Stimulated activated naive CD8-positive, alpha-beta T cell treated with anti-CD3 and anti-CD28 coated beads, Interleukin-15, amount 100 ng/mL, for 72 hours (primary cell): ENCODE measurements at regions not wholly inside any gene's neighbourhood (a gene's known extent, or its start where the extent isn't known, plus 50 kb on each side); places are given as distances from the start of the nearest gene placed in this dataset.

Experiments used
- ATAC-seq: fragments of 150-1000 bp; cut with Tn5 transposase; 2 replicates; pipeline ENCODE4 v1.10.0; 2021; ENCODE audit warnings: mild to moderate bottlenecking, moderate library complexity
- DNase-seq, 2 donors: peaks; one replicate each; pipeline ENCODE4 v3.0.0; 2021 to 2022
- H3K27ac Mint-ChIP-seq, 2 donors: one replicate each; pipeline ENCODE4 v1.8.0; 2022; ENCODE audit warnings: mild to moderate bottlenecking in 2 of 2, mixed read lengths in 2 of 2, moderate library complexity in 2 of 2
- H3K27me3 Mint-ChIP-seq: one replicate; pipeline ENCODE4 v1.8.0; 2022; ENCODE audit warnings: mixed read lengths
- H3K4me1 Mint-ChIP-seq: one replicate; pipeline ENCODE4 v1.8.0; 2022; ENCODE audit warnings: mild to moderate bottlenecking, mixed read lengths
- H3K4me3 Mint-ChIP-seq, 2 donors: one replicate each; pipeline ENCODE4 v1.8.0; 2022; ENCODE audit warnings: mild to moderate bottlenecking in 2 of 2, mixed read lengths in 2 of 2, moderate library complexity in 1 of 2
- H3K9me3 Mint-ChIP-seq, 2 donors: one replicate each; pipeline ENCODE4 v1.8.0; 2022; ENCODE audit warnings: mixed read lengths in 2 of 2

GRCh38 chr1:17892851-17893250 is 137.7 kb downstream of the ACTL8 start:
- Mint-ChIP-seq H3K27me3 (peaks cover 57% of the 10 kb centered on the region), H3K27ac (peak overlapping the region in 1 of 2 donors; percentile 38), H3K9me3 (no peaks in the 10 kb centered on the region), H3K4me1 (no peaks in the 10 kb centered on the region), H3K4me3 (no peak overlapping the region)
- no peak for ATAC-seq
- DNase-seq = no peak

GRCh38 chr1:17893891-17894631 is 138.9 kb downstream of the ACTL8 start:
- ATAC-seq (no peak), DNase-seq (no peak)
- Mint-ChIP-seq H3K27ac (no peak overlapping the region), H3K4me1 (no peaks in the 10 kb centered on the region), H3K9me3 (no peaks in the 10 kb centered on the region), H3K27me3 (peaks cover 63% of the 10 kb centered on the region), H3K4me3 (no peak overlapping the region)

DNA sequence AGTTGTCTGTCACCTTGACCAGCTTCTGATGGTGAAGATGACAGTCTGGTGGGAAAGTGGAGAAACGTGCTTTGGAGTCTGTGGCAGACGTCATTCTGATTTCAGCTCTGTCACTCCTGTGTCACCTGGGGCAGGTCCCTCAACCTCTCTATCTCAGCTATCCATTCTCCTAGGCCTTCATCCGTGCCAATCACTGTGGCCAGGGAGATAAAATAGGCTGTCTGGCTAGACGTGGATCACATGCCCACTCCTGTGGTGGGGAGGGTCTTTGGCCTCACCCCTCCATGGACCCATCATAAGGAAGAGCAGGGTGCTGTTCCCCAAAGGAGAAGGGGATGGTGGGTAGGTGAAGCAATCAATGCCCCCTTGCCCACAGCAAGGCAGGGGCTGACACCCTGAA is 140.3 kb downstream of the ACTL8 start:
- no peaks in the 10 kb centered on the region for H3K4me1 Mint-ChIP-seq
- H3K9me3 Mint-ChIP-seq = no peaks in the 10 kb centered on the region
- peaks cover 61% of the 10 kb centered on the region for H3K27me3 Mint-ChIP-seq
- H3K27ac Mint-ChIP-seq = no peak overlapping the region
- no peak for ATAC-seq
- H3K4me3 Mint-ChIP-seq = no peak overlapping the region
- DNase-seq = no peak

DNA sequence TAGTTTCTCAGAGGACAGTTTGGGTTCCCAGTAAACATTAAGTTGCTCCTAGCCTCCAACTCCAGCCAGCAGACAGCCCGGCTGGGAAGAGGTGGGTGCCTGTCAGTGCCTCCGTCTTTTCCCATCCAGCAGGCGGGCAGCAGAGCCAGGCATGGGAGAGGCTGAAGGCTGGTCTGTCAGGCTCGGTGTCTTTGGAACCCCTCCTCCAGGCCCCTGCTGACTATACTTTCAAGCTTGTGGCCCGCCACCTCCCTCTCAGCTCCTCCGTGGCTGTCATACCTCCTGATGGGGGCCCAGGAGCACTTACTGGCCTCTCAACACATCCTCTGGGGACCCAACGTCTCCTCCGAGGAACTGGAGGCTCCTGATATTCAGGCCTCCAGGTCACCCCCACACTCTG is 140.9 kb downstream of the ACTL8 start:
- DNase-seq (no peak), ATAC-seq (no peak)
- Mint-ChIP-seq H3K9me3 (no peaks in the 10 kb centered on the region), H3K4me3 (no peak overlapping the region), H3K27ac (no peak overlapping the region), H3K27me3 (peaks cover 55% of the 10 kb centered on the region), H3K4me1 (no peaks in the 10 kb centered on the region)

- Mint-ChIP-seq H3K27ac (no peak overlapping the region), H3K27me3 (peaks cover 53% of the 10 kb centered on the region), H3K4me3 (no peak overlapping the region), H3K9me3 (peaks cover 4 to 8% of the 10 kb centered on the region in 2 donors), H3K4me1 (no peaks in the 10 kb centered on the region)
- DNase-seq (no peak), ATAC-seq (no peak)
Observed at GRCh38 chr1:17903386-17903785, 148.3 kb downstream of the ACTL8 start.

DNA sequence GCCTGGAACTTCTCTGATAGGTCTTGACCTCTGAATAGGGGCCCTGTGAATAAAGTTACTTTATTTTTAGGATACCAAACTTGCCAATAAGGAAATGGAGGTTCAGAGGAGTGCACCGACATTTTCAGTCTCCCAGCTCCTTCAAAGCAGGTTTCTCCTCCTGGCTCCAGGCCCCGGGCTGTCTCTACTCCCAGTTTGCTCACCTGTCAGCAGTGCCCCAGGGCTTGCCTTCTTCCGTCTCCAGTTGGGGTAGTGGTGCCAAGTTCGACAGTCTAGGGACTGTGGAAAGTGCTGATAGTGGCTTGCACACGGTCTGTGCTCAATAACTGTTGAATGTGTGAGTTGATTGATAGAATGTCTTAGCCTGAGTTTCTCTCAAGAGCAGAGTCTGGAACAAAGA is 149.2 kb downstream of the ACTL8 start:
- Mint-ChIP-seq H3K27ac (no peak overlapping the region), H3K9me3 (peaks cover 4 to 8% of the 10 kb centered on the region in 2 donors), H3K4me1 (no peaks in the 10 kb centered on the region), H3K27me3 (peaks cover 45% of the 10 kb centered on the region), H3K4me3 (no peak overlapping the region)
- ATAC-seq = no peak
- DNase-seq = no peak

GRCh38 chr1:17907999-17908398 is 152.9 kb downstream of the ACTL8 start:
- ATAC-seq (no peak), DNase-seq (no peak)
- Mint-ChIP-seq H3K27me3 (peaks cover 39% of the 10 kb centered on the region), H3K4me1 (no peaks in the 10 kb centered on the region), H3K27ac (no peak overlapping the region), H3K9me3 (peaks cover 4 to 8% of the 10 kb centered on the region in 2 donors), H3K4me3 (no peak overlapping the region)

- no peaks in the 10 kb centered on the region for H3K4me1 Mint-ChIP-seq
- H3K9me3 Mint-ChIP-seq = peaks cover 4 to 8% of the 10 kb centered on the region in 2 donors
- no peak overlapping the region for H3K4me3 Mint-ChIP-seq
- ATAC-seq (no peak), DNase-seq (no peak)
- H3K27me3 Mint-ChIP-seq = peaks cover 41% of the 10 kb centered on the region
- no peak overlapping the region for H3K27ac Mint-ChIP-seq
Observed at GRCh38 chr1:17908945-17909344, 153.8 kb downstream of the ACTL8 start.

DNA sequence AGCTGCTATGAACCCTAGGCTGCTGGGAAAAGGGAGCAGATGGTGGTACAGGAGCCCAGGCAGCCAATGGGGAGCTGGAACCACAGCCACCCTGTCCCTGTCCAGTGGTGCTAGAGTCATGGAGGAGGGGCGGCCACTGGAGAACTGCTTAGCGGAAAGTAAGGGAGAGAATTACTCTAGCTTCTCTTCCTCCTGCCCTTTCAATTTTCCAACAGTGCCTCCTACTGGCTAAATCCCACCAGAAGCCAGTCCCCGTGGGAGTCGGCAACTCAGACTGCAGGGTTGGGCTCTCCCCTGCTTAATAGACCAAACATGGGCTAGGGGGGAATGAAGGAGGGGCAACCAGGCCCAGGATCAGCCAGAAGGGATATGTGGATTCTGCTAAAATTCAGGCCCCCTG is 154.5 kb downstream of the ACTL8 start:
- Mint-ChIP-seq H3K27me3 (peaks cover 41% of the 10 kb centered on the region), H3K4me1 (no peaks in the 10 kb centered on the region), H3K27ac (no peak overlapping the region), H3K4me3 (no peak overlapping the region), H3K9me3 (peaks cover 0 to 8% of the 10 kb centered on the region in 2 donors)
- ATAC-seq (no peak), DNase-seq (no peak)

DNA sequence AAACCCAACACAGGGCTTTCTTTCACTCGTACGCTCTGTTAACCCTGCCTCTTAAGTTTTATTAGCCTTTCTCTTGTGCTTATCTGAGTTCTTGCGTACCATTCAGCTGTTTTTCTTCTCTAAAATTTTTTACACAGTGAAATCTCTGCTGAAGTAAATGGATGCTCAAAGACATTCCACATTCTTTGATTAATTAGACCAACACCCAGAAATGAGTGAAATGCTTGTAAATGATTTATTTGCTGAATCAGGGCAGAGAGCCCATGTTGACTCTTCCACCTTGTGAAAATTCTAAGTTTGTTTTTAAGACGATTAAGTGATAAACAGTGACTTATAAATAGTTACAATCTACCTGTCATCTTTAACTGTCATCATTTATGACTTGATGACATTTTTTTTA is 156.7 kb downstream of the ACTL8 start:
- H3K4me1 Mint-ChIP-seq = no peaks in the 10 kb centered on the region
- DNase-seq = no peak
- ATAC-seq = no peak
- H3K4me3 Mint-ChIP-seq = no peak overlapping the region
- H3K27ac Mint-ChIP-seq = no peak overlapping the region
- H3K9me3 Mint-ChIP-seq = no peaks in the 10 kb centered on the region
- H3K27me3 Mint-ChIP-seq = peaks cover 53% of the 10 kb centered on the region

DNA sequence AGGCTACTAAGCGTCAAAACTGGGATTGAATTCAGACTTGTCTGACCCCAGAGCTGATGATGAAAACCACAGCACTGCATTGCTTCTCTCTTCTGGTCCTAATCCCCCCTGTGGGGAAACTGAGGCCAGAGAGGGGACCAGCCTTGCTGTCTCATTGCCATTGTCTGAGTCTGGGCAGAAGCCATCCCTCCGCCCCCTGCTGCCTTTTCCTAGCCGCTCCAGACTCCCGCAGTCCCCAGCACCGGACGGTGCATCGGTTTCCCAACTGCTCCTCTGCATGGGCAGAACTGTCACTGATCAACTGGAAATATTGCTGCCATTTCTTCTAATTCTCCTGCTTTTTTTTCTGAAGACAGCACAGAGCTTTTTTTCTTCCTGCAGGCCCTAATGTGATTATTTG is 157.4 kb downstream of the ACTL8 start:
- peaks cover 59% of the 10 kb centered on the region for H3K27me3 Mint-ChIP-seq
- ATAC-seq = no peak

GRCh38 chr1:17913326-17914115 is 158.4 kb downstream of the ACTL8 start:
- ATAC-seq = no peak

More for the DNA sequence above, 157.4 kb downstream of the ACTL8 start:
- Mint-ChIP-seq H3K27ac (no peak overlapping the region), H3K4me3 (no peak overlapping the region), H3K4me1 (no peaks in the 10 kb centered on the region), H3K9me3 (no peaks in the 10 kb centered on the region)
- no peak for DNase-seq

DNA sequence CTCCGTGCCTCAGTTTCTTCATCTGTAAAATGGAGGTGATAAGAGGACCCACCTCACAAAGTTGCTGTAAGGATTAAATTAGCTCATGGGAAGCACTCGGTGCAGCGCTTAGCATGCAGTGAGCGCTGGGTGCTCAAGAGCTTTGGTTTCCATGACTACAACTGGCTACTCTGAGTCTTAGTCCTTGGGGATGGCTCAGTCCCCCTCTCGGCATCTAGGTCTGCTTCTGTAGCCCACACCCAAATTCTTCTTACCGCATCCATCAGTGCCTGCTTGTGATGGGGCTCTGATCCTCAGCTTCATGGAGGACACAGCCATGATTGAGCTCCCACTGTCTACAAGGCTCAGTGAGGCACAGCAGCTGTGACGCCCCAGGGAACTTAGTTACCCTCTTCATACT is 159.0 kb downstream of the ACTL8 start:
- peaks cover 57% of the 10 kb centered on the region for H3K27me3 Mint-ChIP-seq

More at GRCh38 chr1:17913326-17914115, 158.4 kb downstream of the ACTL8 start:
- H3K27me3 Mint-ChIP-seq = peaks cover 57% of the 10 kb centered on the region
- H3K4me3 Mint-ChIP-seq = no peak overlapping the region
- H3K27ac Mint-ChIP-seq = no peak overlapping the region
- H3K9me3 Mint-ChIP-seq = no peaks in the 10 kb centered on the region
- H3K4me1 Mint-ChIP-seq = no peaks in the 10 kb centered on the region
- no peak for DNase-seq

GRCh38 chr1:17914987-17915386 is 159.9 kb downstream of the ACTL8 start:
- ATAC-seq (no peak), DNase-seq (no peak)
- no peak overlapping the region for H3K4me3 Mint-ChIP-seq
- no peaks in the 10 kb centered on the region for H3K9me3 Mint-ChIP-seq
- no peak overlapping the region for H3K27ac Mint-ChIP-seq
- peaks cover 57% of the 10 kb centered on the region for H3K27me3 Mint-ChIP-seq
- no peaks in the 10 kb centered on the region for H3K4me1 Mint-ChIP-seq

More for the DNA sequence above, 159.0 kb downstream of the ACTL8 start:
- no peaks in the 10 kb centered on the region for H3K9me3 Mint-ChIP-seq
- H3K4me3 Mint-ChIP-seq = no peak overlapping the region
- DNase-seq (no peak), ATAC-seq (no peak)
- H3K27ac Mint-ChIP-seq = no peak overlapping the region
- no peaks in the 10 kb centered on the region for H3K4me1 Mint-ChIP-seq

- Mint-ChIP-seq H3K4me3 (no peak overlapping the region), H3K27me3 (peaks cover 57% of the 10 kb centered on the region), H3K27ac (no peak overlapping the region), H3K9me3 (no peaks in the 10 kb centered on the region), H3K4me1 (no peaks in the 10 kb centered on the region)
- DNase-seq (no peak), ATAC-seq (no peak)
Observed at GRCh38 chr1:17915511-17916197, 160.5 kb downstream of the ACTL8 start.

- H3K4me1 Mint-ChIP-seq = no peaks in the 10 kb centered on the region
- no peak overlapping the region for H3K27ac Mint-ChIP-seq
- H3K27me3 Mint-ChIP-seq = peaks cover 57% of the 10 kb centered on the region
- DNase-seq (no peak), ATAC-seq (no peak)
- H3K9me3 Mint-ChIP-seq = no peaks in the 10 kb centered on the region
- no peak overlapping the region for H3K4me3 Mint-ChIP-seq
Observed at GRCh38 chr1:17916702-17917101, 161.6 kb downstream of the ACTL8 start.
